GM21619 (cell line): ENCODE measurements at regions not wholly inside any gene's neighbourhood (a gene's known extent, or its start where the extent isn't known, plus 50 kb on each side); places are given as distances from the start of the nearest gene placed in this dataset.
"Not testable (repeated sequence)": the region's sequence is repeated elsewhere in the genome, so short reads cannot be mapped to it uniquely, and the experiment has no call there.

ENCODE experiments used
- ATAC-seq: cut with Tn5 transposase; IDR thresholded peaks from one replicate; pipeline ENCODE4 v1.9.1; 2021; ENCODE audit not compliant: unreplicated experiment

DNA sequence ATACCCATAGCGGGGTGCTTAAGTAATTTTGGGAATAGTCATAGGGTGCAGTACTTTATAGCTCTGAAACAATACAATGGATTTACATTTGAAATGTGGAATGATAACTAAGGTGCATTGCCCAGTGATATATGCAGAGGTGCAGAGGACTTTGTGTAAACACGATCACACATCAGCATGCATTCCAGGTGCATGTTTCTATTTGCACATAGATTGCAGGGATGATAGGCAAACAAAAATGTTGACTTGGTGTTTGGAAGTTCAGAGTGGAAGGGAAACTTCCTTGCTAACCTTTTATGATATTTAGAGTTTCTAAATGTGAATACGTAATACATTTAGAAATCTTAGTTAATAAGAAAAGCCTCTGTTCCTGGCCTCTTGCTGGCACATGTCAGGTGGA is 941.5 kb downstream of the TUBA3C start:
- not testable (repeated sequence) for ATAC-seq

GRCh38 chr13:18238586-18238985 is 943.0 kb downstream of the TUBA3C start:
- ATAC-seq, result not testable (repeated sequence)

GRCh38 chr13:18236528-18236815 is 945.2 kb downstream of the TUBA3C start:
- no peak for ATAC-seq

DNA sequence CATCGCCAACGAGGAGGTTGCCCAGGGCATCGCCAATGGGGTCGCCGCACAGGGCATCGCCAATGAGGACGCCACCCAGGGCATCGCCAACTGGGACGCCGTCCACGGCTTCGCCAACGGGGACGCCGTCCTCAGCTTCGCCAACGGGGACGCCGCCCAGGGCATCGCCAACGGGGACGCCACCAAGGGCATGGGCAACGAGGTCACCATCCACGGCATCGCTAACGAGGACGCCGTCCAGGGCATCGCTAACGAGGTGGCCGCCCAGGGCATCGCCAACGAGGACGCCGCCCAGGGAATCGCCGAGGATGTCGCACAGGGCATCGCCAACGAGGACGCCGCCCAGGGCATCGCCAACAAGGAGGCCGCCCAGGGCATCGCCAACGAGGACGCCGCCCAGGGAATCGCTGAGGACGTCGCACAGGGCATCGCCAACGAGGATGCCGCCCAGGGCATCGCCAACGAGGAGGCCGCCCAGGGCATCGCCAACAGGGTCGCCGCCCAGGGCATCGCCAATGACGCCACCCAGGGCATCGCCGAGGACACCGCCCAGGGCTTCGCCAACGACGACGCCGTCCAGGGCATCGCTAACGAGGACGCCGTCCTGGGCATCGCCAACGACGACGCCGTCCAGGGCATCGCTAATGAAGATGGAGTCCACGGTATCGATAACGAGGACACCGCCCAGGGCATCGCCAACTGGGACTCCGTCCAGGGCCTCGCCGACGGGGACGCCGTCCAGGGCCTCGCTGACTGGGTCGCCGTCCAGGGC is 945.7 kb downstream of the TUBA3C start:
- ATAC-seq, result no peak

- ATAC-seq, result no peak
Measured at GRCh38 chr13:18235172-18235571, 946.5 kb downstream of the TUBA3C start.

DNA sequence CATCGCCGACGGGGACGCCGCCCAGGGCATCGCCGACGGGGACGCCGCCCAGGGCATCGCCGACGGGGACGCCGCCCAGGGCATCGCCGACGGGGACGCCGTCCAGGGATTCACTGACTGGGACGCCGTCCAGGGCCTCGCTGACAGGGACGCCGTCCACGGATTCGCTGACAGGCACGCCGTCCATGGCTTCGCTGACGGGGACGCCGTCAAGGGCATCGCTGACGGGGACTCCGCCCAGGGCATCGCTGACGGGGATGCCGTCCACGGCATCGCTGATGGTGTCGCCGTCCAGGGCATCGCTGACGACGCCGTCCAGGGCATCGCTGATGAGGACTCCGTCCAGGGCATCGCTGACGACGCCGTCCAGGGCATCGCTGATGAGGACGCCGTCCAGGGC is 947.2 kb downstream of the TUBA3C start:
- ATAC-seq, result not testable (repeated sequence)

DNA sequence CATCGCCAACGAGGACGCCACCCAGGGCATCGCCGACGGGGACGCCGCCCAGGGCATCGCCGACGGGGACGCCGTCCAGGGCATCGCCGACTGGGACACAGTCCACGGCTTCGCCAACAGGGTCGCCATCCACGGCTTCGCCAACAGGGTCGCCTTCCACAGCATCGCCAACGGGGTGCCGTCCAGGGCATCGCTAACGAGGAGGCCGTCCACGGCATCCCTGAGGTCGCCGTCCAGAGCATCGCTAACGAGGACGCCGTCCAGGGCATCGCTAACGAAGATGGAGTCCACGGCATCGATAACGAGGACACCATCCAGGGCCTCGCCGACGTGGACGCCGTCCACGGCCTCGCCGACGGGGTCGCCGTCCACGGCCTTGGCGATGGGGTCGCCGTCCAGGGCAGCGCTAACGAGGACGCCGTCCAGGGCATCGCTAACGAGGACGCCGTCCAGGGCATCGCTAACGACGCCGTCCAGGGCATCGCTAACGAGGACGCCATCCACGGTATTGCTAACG is 947.8 kb downstream of the TUBA3C start:
- no peak for ATAC-seq

DNA sequence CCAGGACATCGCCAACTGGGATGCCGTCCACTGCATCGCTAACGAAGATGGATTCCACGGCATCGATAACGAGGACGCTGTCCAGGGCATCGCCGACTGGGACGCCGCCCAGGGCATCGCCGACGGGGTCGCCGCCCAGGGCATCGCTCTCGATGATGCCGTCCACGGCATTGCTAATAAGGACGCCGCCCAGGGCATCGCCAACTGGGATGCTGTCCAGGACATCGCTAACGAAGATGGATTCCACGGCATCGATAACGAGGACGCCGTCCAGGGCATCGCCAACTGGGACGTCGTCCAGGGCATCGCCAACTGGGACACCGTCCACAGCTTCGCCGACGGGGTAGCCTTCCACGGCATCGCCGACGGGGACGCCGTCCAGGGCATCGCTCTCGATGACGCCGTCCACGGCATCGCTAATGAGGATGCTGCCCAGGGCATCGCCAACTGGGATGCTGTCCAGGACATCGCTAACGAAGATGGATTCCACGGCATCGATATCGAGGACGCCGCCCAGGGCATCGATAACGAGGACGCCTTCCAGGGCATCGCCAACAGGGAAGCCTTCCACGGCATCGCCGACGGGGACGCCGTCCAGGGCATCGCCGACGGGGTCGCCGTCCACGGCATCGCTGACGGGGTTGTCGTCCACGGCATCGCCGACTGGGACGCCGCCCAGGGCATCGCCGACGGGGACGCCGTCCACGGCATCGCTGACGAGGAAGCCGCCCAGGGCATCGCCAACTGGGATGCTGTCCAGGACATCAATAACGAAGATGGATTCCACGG is 948.4 kb downstream of the TUBA3C start:
- no peak for ATAC-seq

GRCh38 chr13:18232298-18232993 is 949.2 kb downstream of the TUBA3C start:
- no peak for ATAC-seq

DNA sequence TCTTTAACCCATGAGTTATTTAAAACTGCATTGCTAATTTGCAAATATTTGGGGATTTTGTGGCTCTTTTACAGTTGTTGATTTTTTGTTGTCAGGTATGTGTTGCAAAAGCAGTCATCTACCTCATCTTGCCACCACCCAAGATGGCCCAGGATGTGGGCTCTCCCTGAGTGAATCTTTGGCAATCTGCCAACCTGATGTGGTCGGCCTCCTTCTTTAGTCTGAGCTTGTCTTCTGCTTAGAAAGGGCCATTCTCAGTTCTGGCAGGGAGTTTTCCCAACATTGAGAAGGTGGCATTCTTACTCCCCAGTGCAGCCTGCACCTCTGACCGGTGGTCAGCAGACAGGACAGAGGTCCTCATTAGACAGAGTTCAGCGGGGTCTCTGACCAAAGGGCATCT is 957.2 kb downstream of the TUBA3C start:
- not testable (repeated sequence) for ATAC-seq

GRCh38 chr13:18214689-18215088 is 966.9 kb downstream of the TUBA3C start:
- peak; percentile 29 for ATAC-seq

DNA sequence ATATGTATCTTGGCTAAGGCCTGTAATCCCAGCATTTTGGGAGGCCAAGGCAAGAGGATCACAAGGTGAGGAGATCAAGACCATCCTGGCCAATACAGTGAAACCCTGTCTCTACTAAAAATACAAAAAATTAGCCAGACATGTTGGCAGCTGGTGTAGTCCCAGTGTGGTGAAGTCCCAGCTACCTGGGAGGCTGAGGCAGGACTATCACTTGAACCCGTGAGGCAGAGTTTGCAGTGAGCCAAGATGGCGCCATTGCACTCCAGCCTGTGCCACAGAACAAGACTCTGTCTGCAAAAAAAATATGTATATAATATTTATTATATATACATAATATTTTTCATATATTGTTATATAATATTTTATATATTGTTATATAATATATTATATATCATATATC is 968.1 kb downstream of the TUBA3C start:
- not testable (repeated sequence) for ATAC-seq

GRCh38 chr13:18212873-18213272 is 968.8 kb downstream of the TUBA3C start:
- ATAC-seq, result no peak

- peak; percentile 89 for ATAC-seq
Measured at GRCh38 chr13:18211752-18212560, 969.7 kb downstream of the TUBA3C start.

GRCh38 chr13:18204614-18205178 is 976.9 kb downstream of the TUBA3C start:
- not testable (repeated sequence) for ATAC-seq

- ATAC-seq, result not testable (repeated sequence)
Measured at GRCh38 chr13:18195365-18195678, 986.3 kb downstream of the TUBA3C start.

- not testable (repeated sequence) for ATAC-seq
Measured at GRCh38 chr13:18194631-18195364, 986.8 kb downstream of the TUBA3C start.

- not testable (repeated sequence) for ATAC-seq
Measured at GRCh38 chr13:18194104-18194503, 987.5 kb downstream of the TUBA3C start.
